GM23248 (cell line): ENCODE measurements at regions not wholly inside any gene's neighbourhood (a gene's known extent, or its start where the extent isn't known, plus 50 kb on each side); places are given as distances from the start of the nearest gene placed in this dataset.

ENCODE experiments used
- DNase-seq: peaks from one replicate; pipeline ENCODE4 v3.0.0-alpha.2; 2015
- H2AFZ ChIP-seq: fragments of 200-600 bp; sonication (generic); 2 replicates; pipeline ENCODE4 v1.6.1; 2016; ENCODE audit warnings: antibody characterized with exemption
- H3F3A ChIP-seq: fragments of 200-600 bp; sonication (generic); 2 replicates; pipeline ENCODE4 v1.6.1; 2016; ENCODE audit warnings: mild to moderate bottlenecking, antibody characterized with exemption, mixed run types; ENCODE audit not compliant: insufficient read depth
- H3K27ac ChIP-seq: fragments of 200-600 bp; sonication (generic); 2 replicates; pipeline ENCODE4 v1.5.1; 2016; ENCODE audit warnings: mild to moderate bottlenecking
- H3K27me3 ChIP-seq: fragments of 200-600 bp; sonication (generic); replicated peaks from 2 replicates; pipeline ENCODE4 v1.6.1; 2016; ENCODE audit warnings: mild to moderate bottlenecking; ENCODE audit not compliant: insufficient read depth
- H3K36me3 ChIP-seq: fragments of 200-600 bp; sonication (generic); 2 replicates; pipeline ENCODE4 v1.6.1; 2016; ENCODE audit warnings: low read depth, mild to moderate bottlenecking
- H3K4me1 ChIP-seq: fragments of 200-600 bp; sonication (generic); 2 replicates; pipeline ENCODE4 v1.6.1; 2016; ENCODE audit warnings: mild to moderate bottlenecking; ENCODE audit not compliant: insufficient read depth
- H3K4me2 ChIP-seq: fragments of 200-600 bp; sonication (generic); one replicate; pipeline ENCODE4 v1.6.1; 2016; ENCODE audit warnings: mild to moderate bottlenecking; ENCODE audit not compliant: unreplicated experiment
- H3K4me3 ChIP-seq: fragments of 200-600 bp; sonication (generic); 2 replicates; pipeline ENCODE4 v1.5.1; 2016; ENCODE audit warnings: mild to moderate bottlenecking
- H3K79me2 ChIP-seq: fragments of 200-600 bp; sonication (generic); 2 replicates; pipeline ENCODE4 v1.6.1; 2016; ENCODE audit warnings: mild to moderate bottlenecking; ENCODE audit not compliant: insufficient read depth
- H3K9ac ChIP-seq: fragments of 200-600 bp; sonication (generic); 2 replicates; pipeline ENCODE4 v1.6.1; 2016; ENCODE audit warnings: mild to moderate bottlenecking
- H3K9me2 ChIP-seq: fragments of 200-600 bp; sonication (generic); 2 replicates; pipeline ENCODE4 v1.6.1; 2016; ENCODE audit warnings: mixed run types, mild to moderate bottlenecking, moderate library complexity; ENCODE audit not compliant: insufficient read depth
- H3K9me3 ChIP-seq: fragments of 200-600 bp; sonication (generic); one replicate; pipeline ENCODE4 v1.6.1; 2017; ENCODE audit warnings: low read depth
- H4K20me1 ChIP-seq: fragments of 200-600 bp; sonication (generic); 2 replicates; pipeline ENCODE4 v1.6.0; 2016; ENCODE audit not compliant: insufficient read depth
- EZH2 ChIP-seq: fragments of 200-600 bp; sonication (generic); IDR thresholded peaks from 2 replicates; pipeline ENCODE4 v1.6.1; 2018; ENCODE audit warnings: antibody characterized with exemption, mild to moderate bottlenecking; ENCODE audit not compliant: insufficient read depth, poor library complexity, severe bottlenecking
- EZH2phosphoT487 ChIP-seq: fragments of 200-600 bp; sonication (generic); IDR thresholded peaks from 2 replicates; pipeline ENCODE4 v1.6.1; 2018; ENCODE audit warnings: antibody characterized with exemption, moderate library complexity, mild to moderate bottlenecking, low read depth; ENCODE audit not compliant: insufficient read depth
- WGBS, 2 experiments: methylation state at CpG; one replicate each; pipeline ENCODE4 v1.1.6; 2015 to 2017; ENCODE audit warnings: low lambda C conversion rate in 2 of 2, low coverage in 1 of 2; ENCODE audit errors: missing lambda C conversion rate in 2 of 2; 5-methylcytosine and 5-hydroxymethylcytosine counted together
- in situ Hi-C: fragments of 300-500 bp; cut with MboI; formaldehyde crosslinking; loops from 2 replicates; pipeline ENCODE4 v1.15.0; 2020

- in situ Hi-C loops, result no loop called here
- no peak overlapping the region for H3K4me3 ChIP-seq
- DNase-seq, result no peak
- H3F3A ChIP-seq, result no peaks in the 10 kb centered on the region
- no peaks in the 10 kb centered on the region for H3K9me2 ChIP-seq
- H3K27ac ChIP-seq, result no peak overlapping the region
- H4K20me1 ChIP-seq, result no peaks in the 10 kb centered on the region
- no peaks in the 10 kb centered on the region for H3K36me3 ChIP-seq
- no peak overlapping the region for H3K4me2 ChIP-seq
- no peak for TF ChIP-seq EZH2
- TF ChIP-seq EZH2phosphoT487, result no peak
- WGBS, 2 experiments, result 37 to 40% methylated on average over 10 of the region's 10 CpGs
- H3K27me3 ChIP-seq, result peaks cover 4% of the 10 kb centered on the region; the same call in 1 of the 2 replicates
- no peaks in the 10 kb centered on the region for H3K4me1 ChIP-seq
- H3K9ac ChIP-seq, result no peak overlapping the region
- no peaks in the 10 kb centered on the region for H3K9me3 ChIP-seq
- H3K79me2 ChIP-seq, result no peaks in the 10 kb centered on the region
- no peak overlapping the region for H2AFZ ChIP-seq
Measured at GRCh38 chr15:72859017-72859756, 75.6 kb upstream of the ADPGK start.

GRCh38 chr15:72858205-72858604, 74.6 kb upstream of the ADPGK start:
- no peak overlapping the region for H2AFZ ChIP-seq
- H3K9me3 ChIP-seq, result no peaks in the 10 kb centered on the region
- H3K4me1 ChIP-seq, result no peaks in the 10 kb centered on the region
- DNase-seq, result no peak
- H3K36me3 ChIP-seq, result no peaks in the 10 kb centered on the region
- H3K27ac ChIP-seq, result no peak overlapping the region
- no peaks in the 10 kb centered on the region for H3F3A ChIP-seq
- 14 to 18% methylated on average over 2 of the region's 2 CpGs for WGBS, 2 experiments
- no peaks in the 10 kb centered on the region for H3K79me2 ChIP-seq
- H3K27me3 ChIP-seq, result peaks cover 4% of the 10 kb centered on the region; the same call in 1 of the 2 replicates
- TF ChIP-seq EZH2 (no peak), EZH2phosphoT487 (no peak)
- H3K4me2 ChIP-seq, result no peak overlapping the region
- H3K9me2 ChIP-seq, result no peaks in the 10 kb centered on the region
- in situ Hi-C loops, result no loop called here
- H4K20me1 ChIP-seq, result no peaks in the 10 kb centered on the region
- no peak overlapping the region for H3K4me3 ChIP-seq
- H3K9ac ChIP-seq, result no peak overlapping the region

DNA sequence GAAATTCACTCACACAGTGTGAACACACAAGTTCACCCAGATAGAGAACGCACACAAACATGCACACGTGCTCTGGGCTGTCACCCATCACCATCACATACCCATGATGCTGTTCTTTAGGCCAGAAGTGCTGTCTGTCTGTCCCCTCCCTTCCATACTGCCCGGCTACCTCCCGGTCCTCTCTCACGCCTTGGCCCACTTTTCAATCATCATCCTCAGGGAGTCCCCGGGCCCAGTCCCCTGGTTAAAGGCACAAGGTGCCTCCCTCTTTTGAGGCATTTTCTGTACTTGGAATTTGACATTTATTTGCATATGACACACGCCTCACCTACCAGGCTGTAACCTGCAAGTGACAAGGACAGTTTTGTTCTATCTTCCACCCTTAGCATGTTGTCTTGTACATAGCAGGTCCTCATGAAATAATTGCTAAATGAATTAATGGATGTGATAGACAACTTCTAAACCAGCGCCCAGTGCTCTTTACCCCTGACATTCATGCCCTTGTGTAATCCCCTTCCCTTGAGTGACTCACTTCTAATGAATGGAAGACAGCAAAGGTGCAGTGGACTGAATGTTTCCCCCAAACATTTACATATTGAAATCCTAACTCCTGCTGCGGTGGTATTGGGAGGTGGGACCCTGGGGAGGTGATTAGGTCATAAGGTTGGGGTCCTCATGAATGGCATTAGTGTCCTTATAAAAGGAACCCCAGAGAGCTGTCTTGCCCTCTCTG, 73.9 kb upstream of the ADPGK start:
- Histone ChIP-seq H3K4me3 (no peak overlapping the region), H3K9ac (no peak overlapping the region), H3K4me1 (no peaks in the 10 kb centered on the region)

GRCh38 chr15:72856549-72857040, 73.0 kb upstream of the ADPGK start:
- Histone ChIP-seq H3K79me2 (no peaks in the 10 kb centered on the region), H2AFZ (no peak overlapping the region), H3K27me3 (0 out of 2 replicates have a peak, but pooled peaks cover 4% of the 10 kb centered on the region), H3F3A (no peaks in the 10 kb centered on the region), H3K4me3 (no peak overlapping the region), H3K4me2 (no peak overlapping the region), H3K9me2 (no peaks in the 10 kb centered on the region), H3K9me3 (no peaks in the 10 kb centered on the region), H3K9ac (no peak overlapping the region), H3K27ac (no peak overlapping the region), H4K20me1 (no peaks in the 10 kb centered on the region), H3K4me1 (no peaks in the 10 kb centered on the region), H3K36me3 (no peaks in the 10 kb centered on the region)
- TF ChIP-seq EZH2phosphoT487 (no peak), EZH2 (no peak)
- no peak for DNase-seq
- in situ Hi-C loops, result no loop called here
- WGBS, 2 experiments, result 81 to 82% methylated on average over 5 of the region's 5 CpGs

More for the DNA sequence above, 73.9 kb upstream of the ADPGK start:
- Histone ChIP-seq H3K9me3 (no peaks in the 10 kb centered on the region), H3F3A (no peaks in the 10 kb centered on the region), H3K79me2 (no peaks in the 10 kb centered on the region), H3K9me2 (no peaks in the 10 kb centered on the region), H3K36me3 (no peaks in the 10 kb centered on the region), H4K20me1 (no peaks in the 10 kb centered on the region), H3K27me3 (peaks cover 4% of the 10 kb centered on the region; the same call in 1 of the 2 replicates), H3K4me2 (no peak overlapping the region), H2AFZ (no peak overlapping the region), H3K27ac (no peak overlapping the region)
- TF ChIP-seq EZH2 (no peak), EZH2phosphoT487 (no peak)
- no peak for DNase-seq
- WGBS, 2 experiments, result 37% methylated on average over 9 of the region's 9 CpGs
- in situ Hi-C loops, result no loop called here
